Stomach (tissue), 8 donors: ENCODE measurements at regions not wholly inside any gene's neighbourhood (a gene's known extent, or its start where the extent isn't known, plus 50 kb on each side); places are given as distances from the start of the nearest gene placed in this dataset.
A peak's percentile ranks its signal among the peaks of the same experiment; 100 is the strongest.

Experiments
- DNase-seq, 2 donors: peaks; one replicate each; pipeline versions ENCODE4 v3.0.0 to v3.0.0-alpha.2; 2013 to 2019
- H3K27ac ChIP-seq, 5 donors: fragments of 200-600 bp in 4 of 5; sonication (generic) in 4 of 5; one replicate each; pipeline ENCODE4 v1.5.1; 2013 to 2019; ENCODE audit warnings: mild to moderate bottlenecking in 1 of 5, moderate library complexity in 1 of 5
- H3K27me3 ChIP-seq, 3 donors: fragments of 200-600 bp; sonication (generic); one replicate each; pipeline ENCODE4 v1.5.1; 2017 to 2019; ENCODE audit warnings: mixed run types in 1 of 3
- H3K36me3 ChIP-seq, 4 donors: fragments of 200-600 bp; sonication (generic); 1 replicate in 3 of 4; 2 replicates in 1 of 4; pipeline ENCODE4 v1.5.1; 2016 to 2019
- H3K4me1 ChIP-seq, 4 donors: fragments of 200-600 bp; sonication (generic); one replicate each; pipeline ENCODE4 v1.5.1; 2016 to 2019
- H3K4me3 ChIP-seq, 4 donors: fragments of 200-600 bp; sonication (generic) in 3 of 4; one replicate each; pipeline ENCODE4 v1.5.1; 2016 to 2019; ENCODE audit warnings: mild to moderate bottlenecking in 1 of 4
- H3K9me3 ChIP-seq, 4 donors: fragments of 200-600 bp; sonication (generic); one replicate each; pipeline ENCODE4 v1.5.1; 2016 to 2019
- CTCF ChIP-seq, 7 experiments: fragments of 450-650 bp in 4 of 7; fragments of 200-600 bp in 3 of 7; sonication (generic) in 3 of 7; IDR thresholded peaks; one replicate each; pipeline ENCODE4 v1.5.1; 2016 to 2019; ENCODE audit warnings: antibody characterized with exemption in 7 of 7, control low read depth in 2 of 7, mild to moderate bottlenecking in 1 of 7
- EP300 ChIP-seq: sonication (generic); formaldehyde crosslinking; IDR thresholded peaks from one replicate; pipeline ENCODE4 v1.6.1; 2017; ENCODE audit warnings: antibody characterized with exemption
- POLR2A ChIP-seq, 4 donors: fragments of 450-650 bp; IDR thresholded peaks; one replicate each; pipeline ENCODE4 v1.6.1; 2016; ENCODE audit warnings: antibody characterized with exemption in 4 of 4, control low read depth in 2 of 4, mild to moderate bottlenecking in 1 of 4, moderate library complexity in 1 of 4
- POLR2AphosphoS5 ChIP-seq, 3 donors: sonication (generic); formaldehyde crosslinking; IDR thresholded peaks; one replicate each; pipeline ENCODE4 v1.6.1; 2016; ENCODE audit warnings: antibody characterized with exemption in 3 of 3
- WGBS, 5 donors: extraction: QIAGEN DNeasy Blood & Tissue Kit in 3 of 5; methylation state at CpG; one replicate each; pipeline versions ENCODE4 v1.1.5 to v1.1.7; 2013 to 2018; 5-methylcytosine and 5-hydroxymethylcytosine counted together
- intact Hi-C: fragments of 100-400 bp; cut with DNase I; formaldehyde crosslinking; loops from one replicate; pipeline ENCODE4 v1.15.1; 2023; ENCODE audit warnings: low total_unique reads
- donor health status: healthy with polysubstance abuse.
- donor health status: Bipolar disorder and iron deficiency.
- donor health status: healthy.

GRCh38 chr11:34567733-34568132, 53.2 kb upstream of the EHF start:
- Histone ChIP-seq H3K27ac (no peak overlapping the region), H3K4me3 (no peak overlapping the region), H3K4me1 (no peaks in the 10 kb centered on the region), H3K27me3 (no peaks in the 10 kb centered on the region), H3K9me3 (no peaks in the 10 kb centered on the region), H3K36me3 (no peaks in the 10 kb centered on the region)
- intact Hi-C loops, result no loop called here
- 84 to 92% (median 88%) methylated on average over 4 of the region's 4 CpGs for WGBS, 5 donors
- TF ChIP-seq POLR2AphosphoS5 (IDR thresholded peaks at IDR 0.05) (no peak), CTCF (IDR thresholded peaks at IDR 0.05) (no peak), POLR2A (IDR thresholded peaks at IDR 0.05) (no peak), EP300 (no peak)
- no peak for DNase-seq

GRCh38 chr11:34570584-34570983, 50.3 kb upstream of the EHF start:
- peak in 1 of 2 donors; percentile 51 for DNase-seq
- TF ChIP-seq POLR2A (IDR thresholded peaks at IDR 0.05) (no peak), CTCF (IDR thresholded peaks at IDR 0.05) (no peak), EP300 (no peak), POLR2AphosphoS5 (IDR thresholded peaks at IDR 0.05) (no peak)
- Histone ChIP-seq H3K4me1 (no peaks in the 10 kb centered on the region), H3K27ac (no peak overlapping the region), H3K9me3 (no peaks in the 10 kb centered on the region), H3K27me3 (peaks cover 0 to 16% (median 0%) of the 10 kb centered on the region in 3 donors), H3K36me3 (no peaks in the 10 kb centered on the region), H3K4me3 (no peak overlapping the region)
- intact Hi-C loops, result no loop called here
- 33 to 56% (median 47%) methylated on average over 5 of the region's 5 CpGs for WGBS, 5 donors
